DND-41 (cell line): ENCODE measurements at regions not wholly inside any gene's neighbourhood (a gene's known extent, or its start where the extent isn't known, plus 50 kb on each side); places are given as distances from the start of the nearest gene placed in this dataset.

Experiments used
- ATAC-seq: fragments of 200-7000 bp; cut with Tn5 transposase; 3 replicates; pipeline ENCODE4 v1.9.1; 2021; ENCODE audit warnings: low read depth; ENCODE audit not compliant: insufficient read depth
- DNase-seq: peaks from one replicate; pipeline ENCODE4 v3.0.0-alpha.2; 2020
- H2AFZ ChIP-seq: 2 replicates; pipeline ENCODE4 v1.6.0; 2012; ENCODE audit warnings: low read depth, low read length
- H3K27ac ChIP-seq: 2 replicates; pipeline ENCODE4 v1.5.1; 2012; ENCODE audit warnings: low read length, inconsistent platforms
- H3K27me3 ChIP-seq: fragments of 200-600 bp; sonication (generic); 2 replicates; pipeline ENCODE4 v1.6.0; 2012; ENCODE audit warnings: low read length, mild to moderate bottlenecking, inconsistent platforms; ENCODE audit not compliant: insufficient read depth, poor library complexity
- H3K36me3 ChIP-seq: 2 replicates; pipeline ENCODE4 v1.5.1; 2012; ENCODE audit warnings: low read length, inconsistent platforms; ENCODE audit not compliant: insufficient read depth
- H3K4me1 ChIP-seq: 2 replicates; pipeline ENCODE4 v1.5.1; 2012; ENCODE audit warnings: mild to moderate bottlenecking, low read length; ENCODE audit not compliant: insufficient read depth
- H3K4me2 ChIP-seq: 2 replicates; pipeline ENCODE4 v1.6.0; 2012; ENCODE audit warnings: mild to moderate bottlenecking, moderate library complexity, low read length, inconsistent platforms; ENCODE audit not compliant: insufficient read depth
- H3K4me3 ChIP-seq, 2 experiments: fragments of 200-600 bp in 1 of 2; shearing (Covaris generic) in 1 of 2; 2 replicates each; pipeline ENCODE4 v1.5.1; 2012 to 2016; ENCODE audit warnings: inconsistent platforms in 2 of 2, low read length in 2 of 2, mild to moderate bottlenecking in 2 of 2, low read depth in 1 of 2, moderate library complexity in 1 of 2
- H3K79me2 ChIP-seq: 2 replicates; pipeline ENCODE4 v1.6.0; 2012; ENCODE audit warnings: low read length, inconsistent platforms; ENCODE audit not compliant: insufficient read depth
- H3K9ac ChIP-seq: 2 replicates; pipeline ENCODE4 v1.6.0; 2012; ENCODE audit warnings: low read depth, mild to moderate bottlenecking, inconsistent platforms, low read length, moderate library complexity
- H3K9me3 ChIP-seq: 2 replicates; pipeline ENCODE4 v1.5.1; 2012; ENCODE audit warnings: low read length, moderate library complexity, mild to moderate bottlenecking, inconsistent platforms; ENCODE audit not compliant: insufficient read depth, severe bottlenecking
- H4K20me1 ChIP-seq: 2 replicates; pipeline ENCODE4 v1.6.0; 2012; ENCODE audit warnings: low read length; ENCODE audit not compliant: insufficient read depth
- EZH2 ChIP-seq: IDR thresholded peaks from 3 replicates; pipeline ENCODE4 v1.6.1; 2012; ENCODE audit warnings: borderline replicate concordance, low read depth, mild to moderate bottlenecking, moderate library complexity, low read length, inconsistent platforms; ENCODE audit not compliant: severe bottlenecking
- TF ChIP-seq, protein P1 (sequence below): IDR thresholded peaks from 2 replicates; pipeline ENCODE4 v1.5.1; 2012; ENCODE audit warnings: borderline replicate concordance, low read length, moderate library complexity, mild to moderate bottlenecking; ENCODE audit not compliant: poor library complexity, severe bottlenecking; ENCODE audit errors: extremely low read depth

DNA sequence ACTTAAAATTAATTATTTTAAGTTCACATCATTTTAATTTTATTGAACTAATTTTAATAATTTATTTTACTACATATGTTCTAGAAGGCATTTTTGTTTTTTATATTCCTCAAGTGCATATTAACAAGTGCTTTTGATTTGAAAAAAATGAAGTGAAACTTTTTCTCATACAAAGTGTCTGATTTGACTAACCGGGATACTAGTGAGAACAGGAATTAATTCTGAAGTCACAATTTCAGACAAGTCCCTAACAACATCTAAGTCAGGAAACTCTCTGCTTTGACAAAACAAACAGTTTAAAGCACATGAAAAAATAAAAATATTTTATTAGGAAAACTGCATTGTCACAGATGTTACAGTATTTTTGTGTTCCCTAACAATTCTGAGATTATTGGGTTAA is 1166.3 kb upstream of the CITED2 start:
- H3K27ac ChIP-seq, result no peak overlapping the region
- H3K9ac ChIP-seq, result no peak overlapping the region
- ATAC-seq (no peak), DNase-seq (no peak)
- no peaks in the 10 kb centered on the region for H3K27me3 ChIP-seq
- H3K79me2 ChIP-seq, result no peaks in the 10 kb centered on the region
- H4K20me1 ChIP-seq, result no peaks in the 10 kb centered on the region
- H3K4me3 ChIP-seq, result no peak overlapping the region
- no peak overlapping the region for H2AFZ ChIP-seq
- no peak for TF ChIP-seq EZH2
- TF ChIP-seq, protein P1, sequence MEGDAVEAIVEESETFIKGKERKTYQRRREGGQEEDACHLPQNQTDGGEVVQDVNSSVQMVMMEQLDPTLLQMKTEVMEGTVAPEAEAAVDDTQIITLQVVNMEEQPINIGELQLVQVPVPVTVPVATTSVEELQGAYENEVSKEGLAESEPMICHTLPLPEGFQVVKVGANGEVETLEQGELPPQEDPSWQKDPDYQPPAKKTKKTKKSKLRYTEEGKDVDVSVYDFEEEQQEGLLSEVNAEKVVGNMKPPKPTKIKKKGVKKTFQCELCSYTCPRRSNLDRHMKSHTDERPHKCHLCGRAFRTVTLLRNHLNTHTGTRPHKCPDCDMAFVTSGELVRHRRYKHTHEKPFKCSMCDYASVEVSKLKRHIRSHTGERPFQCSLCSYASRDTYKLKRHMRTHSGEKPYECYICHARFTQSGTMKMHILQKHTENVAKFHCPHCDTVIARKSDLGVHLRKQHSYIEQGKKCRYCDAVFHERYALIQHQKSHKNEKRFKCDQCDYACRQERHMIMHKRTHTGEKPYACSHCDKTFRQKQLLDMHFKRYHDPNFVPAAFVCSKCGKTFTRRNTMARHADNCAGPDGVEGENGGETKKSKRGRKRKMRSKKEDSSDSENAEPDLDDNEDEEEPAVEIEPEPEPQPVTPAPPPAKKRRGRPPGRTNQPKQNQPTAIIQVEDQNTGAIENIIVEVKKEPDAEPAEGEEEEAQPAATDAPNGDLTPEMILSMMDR, result no peak
- no peak overlapping the region for H3K4me2 ChIP-seq
- H3K9me3 ChIP-seq, result no peaks in the 10 kb centered on the region
- H3K4me1 ChIP-seq, result no peaks in the 10 kb centered on the region
- no peaks in the 10 kb centered on the region for H3K36me3 ChIP-seq

DNA sequence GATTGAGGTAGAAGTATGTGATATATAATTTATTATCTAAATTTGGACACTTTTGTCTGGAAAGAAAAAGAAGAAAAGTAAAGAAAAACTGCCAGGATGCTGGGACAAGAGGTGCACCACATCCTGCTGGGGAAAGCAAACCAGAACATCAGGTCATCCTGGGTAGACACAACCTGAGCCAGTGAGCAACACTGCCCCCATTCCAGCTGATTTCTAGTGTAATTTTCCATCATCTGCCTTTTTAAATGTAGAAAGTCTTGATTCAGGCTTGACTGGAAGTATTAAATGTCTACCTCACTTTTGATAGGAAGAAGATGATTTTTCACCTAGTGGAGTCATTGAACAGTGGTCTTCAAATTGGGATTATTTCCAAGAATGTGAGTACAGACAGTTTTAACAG is 1164.5 kb upstream of the CITED2 start:
- H3K36me3 ChIP-seq, result no peaks in the 10 kb centered on the region
- no peak overlapping the region for H2AFZ ChIP-seq
- no peaks in the 10 kb centered on the region for H3K4me1 ChIP-seq
- H3K27me3 ChIP-seq, result no peaks in the 10 kb centered on the region
- no peak overlapping the region for H3K4me2 ChIP-seq
- no peak overlapping the region for H3K4me3 ChIP-seq
- H4K20me1 ChIP-seq, result no peaks in the 10 kb centered on the region
- DNase-seq, result no peak
- no peak for ATAC-seq
- H3K9me3 ChIP-seq, result no peaks in the 10 kb centered on the region
- H3K27ac ChIP-seq, result no peak overlapping the region
- TF ChIP-seq, protein P1, result no peak
- TF ChIP-seq EZH2, result no peak
- H3K79me2 ChIP-seq, result no peaks in the 10 kb centered on the region
- no peak overlapping the region for H3K9ac ChIP-seq

- Histone ChIP-seq H3K27me3 (no peaks in the 10 kb centered on the region), H3K9me3 (no peaks in the 10 kb centered on the region), H3K27ac (no peak overlapping the region), H3K4me1 (no peaks in the 10 kb centered on the region), H4K20me1 (no peaks in the 10 kb centered on the region), H3K36me3 (no peaks in the 10 kb centered on the region), H3K79me2 (no peaks in the 10 kb centered on the region), H2AFZ (no peak overlapping the region), H3K4me2 (no peak overlapping the region), H3K9ac (no peak overlapping the region), H3K4me3 (no peak overlapping the region)
- TF ChIP-seq, protein P1, result no peak
- no peak for TF ChIP-seq EZH2
- ATAC-seq (no peak), DNase-seq (no peak)
These were observed 1163.6 kb upstream of the CITED2 start for GRCh38 chr6:140537834-140538705.
